ENCODE measurements at regions not wholly inside any gene's neighbourhood (a gene's known extent, or its start where the extent isn't known, plus 50 kb on each side); places are given as distances from the start of the nearest gene placed in this dataset.

DNA sequence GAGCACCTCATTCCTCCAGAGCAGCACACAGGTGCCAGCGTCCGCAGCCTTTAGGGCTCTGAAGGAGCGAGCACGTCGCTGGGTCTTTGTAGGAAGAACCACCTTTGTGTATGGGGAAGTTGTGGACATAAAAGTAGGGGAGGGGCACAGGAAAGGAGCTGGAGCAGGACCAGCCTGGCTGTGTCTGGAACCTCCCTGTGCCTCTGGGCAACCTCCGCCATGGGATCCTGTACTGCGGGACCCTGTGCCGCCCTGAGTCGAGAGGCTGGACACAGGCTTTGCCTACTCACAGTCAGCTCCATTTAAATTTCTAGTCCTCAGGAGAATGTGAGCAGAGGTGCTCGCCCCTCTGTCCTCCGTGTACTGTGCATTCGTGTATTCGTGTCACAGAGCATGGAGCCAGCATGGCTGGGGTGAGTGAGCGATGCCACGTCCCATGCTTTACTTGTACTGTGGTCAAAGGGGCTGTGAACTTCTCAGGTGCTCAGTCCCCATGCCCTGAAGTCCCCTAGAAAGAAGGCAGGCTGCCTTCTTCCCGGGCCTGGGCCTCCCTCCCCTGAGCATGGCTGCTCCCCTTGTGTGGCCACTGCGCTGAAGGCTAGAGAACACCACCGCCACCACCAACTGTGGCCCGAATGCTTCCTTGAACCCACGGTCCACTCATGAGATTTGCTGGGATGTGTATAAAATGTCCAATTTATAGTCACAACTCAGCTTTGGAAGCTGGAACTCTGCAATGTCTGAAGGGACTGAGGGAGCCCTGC lies 99.9 kb downstream of the TEX29 start:
- 74 to 86% (median 81%) methylated on average over 13 to 20 of the region's 20 CpGs for whole genome bisulfite sequencing, 5 donors
- Histone ChIP-seq H3K4me1 (no peaks in the 10 kb centered on the region), H3K9me3 (no peaks in the 10 kb centered on the region)

DNA sequence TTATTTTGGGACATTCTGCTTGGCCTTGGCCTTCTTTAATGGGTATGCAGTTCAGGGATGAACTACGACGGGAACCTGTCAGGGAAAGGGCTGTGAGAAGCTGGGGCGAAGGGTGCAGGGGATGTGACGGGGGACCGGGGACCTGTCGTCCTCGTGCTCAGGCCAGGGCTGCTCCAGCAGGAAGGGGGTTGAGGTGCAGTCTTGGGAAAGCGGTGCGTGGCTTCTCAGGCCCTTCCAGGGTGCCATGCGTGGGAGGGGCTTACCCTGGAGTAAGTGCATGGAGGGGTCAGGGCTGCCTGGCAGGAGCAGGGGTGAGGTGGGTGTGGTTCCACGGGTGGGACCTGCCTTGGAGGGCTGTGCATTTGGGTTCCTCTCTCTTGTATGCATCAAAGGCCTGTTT lies 100.8 kb downstream of the TEX29 start:
- no peak for DNase-seq
- Histone ChIP-seq H3K27me3 (peaks cover 0 to 21% (median 0%) of the 10 kb centered on the region in 3 donors), H3K4me3 (no peak overlapping the region), H3K9me3 (no peaks in the 10 kb centered on the region), H3K4me1 (no peaks in the 10 kb centered on the region), H3K36me3 (no peaks in the 10 kb centered on the region), H3K27ac (no peak overlapping the region)
- TF ChIP-seq, protein P1, sequence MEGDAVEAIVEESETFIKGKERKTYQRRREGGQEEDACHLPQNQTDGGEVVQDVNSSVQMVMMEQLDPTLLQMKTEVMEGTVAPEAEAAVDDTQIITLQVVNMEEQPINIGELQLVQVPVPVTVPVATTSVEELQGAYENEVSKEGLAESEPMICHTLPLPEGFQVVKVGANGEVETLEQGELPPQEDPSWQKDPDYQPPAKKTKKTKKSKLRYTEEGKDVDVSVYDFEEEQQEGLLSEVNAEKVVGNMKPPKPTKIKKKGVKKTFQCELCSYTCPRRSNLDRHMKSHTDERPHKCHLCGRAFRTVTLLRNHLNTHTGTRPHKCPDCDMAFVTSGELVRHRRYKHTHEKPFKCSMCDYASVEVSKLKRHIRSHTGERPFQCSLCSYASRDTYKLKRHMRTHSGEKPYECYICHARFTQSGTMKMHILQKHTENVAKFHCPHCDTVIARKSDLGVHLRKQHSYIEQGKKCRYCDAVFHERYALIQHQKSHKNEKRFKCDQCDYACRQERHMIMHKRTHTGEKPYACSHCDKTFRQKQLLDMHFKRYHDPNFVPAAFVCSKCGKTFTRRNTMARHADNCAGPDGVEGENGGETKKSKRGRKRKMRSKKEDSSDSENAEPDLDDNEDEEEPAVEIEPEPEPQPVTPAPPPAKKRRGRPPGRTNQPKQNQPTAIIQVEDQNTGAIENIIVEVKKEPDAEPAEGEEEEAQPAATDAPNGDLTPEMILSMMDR (IDR thresholded peaks at IDR 0.05), result no peak
- no peak for TF ChIP-seq EP300 (IDR thresholded peaks at IDR 0.05)
- no peak for TF ChIP-seq POLR2AphosphoS5 (IDR thresholded peaks at IDR 0.05)
- no peak for TF ChIP-seq POLR2A (IDR thresholded peaks at IDR 0.05)
- intact Hi-C loops (cut with DNase I; ENCODE audit: low total_unique reads), result no loop called here
- WGBS, 5 donors, result 74 to 85% (median 82%) methylated on average over 11 of the region's 11 CpGs

More for the DNA sequence above, 99.9 kb downstream of the TEX29 start:
- Histone ChIP-seq H3K27me3 (peaks cover 0 to 13% (median 0%) of the 10 kb centered on the region in 3 donors), H3K36me3 (no peaks in the 10 kb centered on the region), H3K4me3 (no peak overlapping the region), H3K27ac (no peak overlapping the region)
- DNase-seq, result no peak
- TF ChIP-seq EP300 (IDR thresholded peaks at IDR 0.05) (no peak), POLR2AphosphoS5 (IDR thresholded peaks at IDR 0.05) (no peak), POLR2A (IDR thresholded peaks at IDR 0.05) (no peak)
- TF ChIP-seq, protein P1 (IDR thresholded peaks at IDR 0.05), result no peak
- intact Hi-C loops (cut with DNase I; ENCODE audit: low total_unique reads), result no loop called here

DNA sequence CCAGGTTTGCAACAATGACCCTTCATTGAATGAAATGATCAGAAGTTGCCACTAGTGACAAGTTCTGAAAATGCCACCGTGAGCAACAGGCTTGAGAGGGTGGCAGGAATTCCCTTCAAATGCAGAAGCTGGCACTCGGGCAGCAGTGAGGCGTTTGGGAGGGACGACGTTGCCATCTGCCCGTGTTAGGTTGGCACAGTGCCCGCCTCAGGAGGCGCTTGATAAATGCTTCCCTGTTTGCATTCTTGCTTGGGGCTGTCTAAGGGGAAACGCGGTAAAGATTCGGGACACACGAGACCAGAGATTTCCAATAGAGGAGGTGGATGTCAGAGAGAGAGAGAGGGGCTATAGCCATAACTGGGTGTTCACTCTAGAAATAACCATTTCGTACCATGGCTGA lies 101.9 kb downstream of the TEX29 start:
- no peaks in the 10 kb centered on the region for H3K4me1 ChIP-seq
- no peaks in the 10 kb centered on the region for H3K36me3 ChIP-seq
- intact Hi-C loops (cut with DNase I; ENCODE audit: low total_unique reads), result no loop called here
- no peak for DNase-seq
- H3K27ac ChIP-seq, result no peak overlapping the region
- peaks cover 0 to 30% (median 0%) of the 10 kb centered on the region in 3 donors for H3K27me3 ChIP-seq
- TF ChIP-seq POLR2AphosphoS5 (IDR thresholded peaks at IDR 0.05) (no peak), POLR2A (IDR thresholded peaks at IDR 0.05) (no peak), EP300 (IDR thresholded peaks at IDR 0.05) (no peak)
- TF ChIP-seq, protein P1 (IDR thresholded peaks at IDR 0.05), result no peak
- 61 to 70% (median 68%) methylated on average over 13 of the region's 13 CpGs for WGBS, 5 donors
- no peak overlapping the region for H3K4me3 ChIP-seq
- no peaks in the 10 kb centered on the region for H3K9me3 ChIP-seq

DNA sequence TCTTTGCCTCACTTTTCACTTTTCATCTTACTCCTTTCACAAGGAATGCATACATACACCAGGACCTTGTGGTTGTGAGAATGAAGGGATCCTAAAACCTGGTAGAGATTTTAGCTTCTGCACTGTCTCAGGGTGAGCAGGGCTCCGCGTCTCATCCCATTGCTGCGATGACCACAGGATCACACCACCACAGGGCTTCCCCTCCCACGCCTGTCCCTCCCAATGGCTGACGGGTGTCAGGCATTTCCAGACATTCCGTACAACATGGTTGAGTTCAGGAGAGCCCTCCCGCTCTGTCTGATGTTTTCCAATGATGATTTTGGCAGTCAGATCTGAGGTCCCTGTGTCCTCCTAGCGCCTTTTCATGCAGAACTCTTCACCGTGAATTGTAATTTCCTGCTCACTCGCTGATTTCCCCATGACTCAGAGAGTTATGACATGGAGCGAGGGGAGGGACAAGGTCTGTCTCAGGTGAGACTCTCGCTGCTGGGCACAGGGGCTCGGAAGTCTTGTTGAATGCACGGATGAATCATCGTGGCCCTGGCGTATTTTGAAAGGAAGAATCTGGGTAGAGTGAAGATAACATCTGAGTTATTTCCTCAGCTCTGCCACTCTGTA lies 102.8 kb downstream of the TEX29 start:
- no peak for DNase-seq
- H3K36me3 ChIP-seq, result no peaks in the 10 kb centered on the region
- 72 to 78% (median 76%) methylated on average over 16 of the region's 16 CpGs for WGBS, 5 donors
- H3K27me3 ChIP-seq, result peaks cover 0 to 28% (median 0%) of the 10 kb centered on the region in 3 donors
- H3K9me3 ChIP-seq, result no peaks in the 10 kb centered on the region
- TF ChIP-seq POLR2A (IDR thresholded peaks at IDR 0.05) (no peak), EP300 (IDR thresholded peaks at IDR 0.05) (no peak), POLR2AphosphoS5 (IDR thresholded peaks at IDR 0.05) (no peak)
- TF ChIP-seq, protein P1 (IDR thresholded peaks at IDR 0.05), result no peak
- intact Hi-C loops (cut with DNase I; ENCODE audit: low total_unique reads), result no loop called here
- H3K4me3 ChIP-seq, result no peak overlapping the region
- H3K27ac ChIP-seq, result no peak overlapping the region
- H3K4me1 ChIP-seq, result no peaks in the 10 kb centered on the region

Data from stomach (tissue), 8 donors.